ENCODE measurements at regions not wholly inside any gene's neighbourhood (a gene's known extent, or its start where the extent isn't known, plus 50 kb on each side); places are given as distances from the start of the nearest gene placed in this dataset.
"Not testable (repeated sequence)": the region's sequence is repeated elsewhere in the genome, so short reads cannot be mapped to it uniquely, and the experiment has no call there.

GRCh38 chr12:66756631-66757030, 77.8 kb upstream of the GRIP1 start:
- Histone ChIP-seq H4K8ac (replicated peaks; ENCODE audit: insufficient read length, low read depth, low read length) (no peak overlapping the region), H3K79me1 (ENCODE audit: insufficient read depth, low read depth, low read length, poor library complexity, severe bottlenecking) (no peaks in the 10 kb centered on the region), H3K9ac (ENCODE audit: extremely low read depth, insufficient read length, low read length) (no peak overlapping the region), H2AFZ (ENCODE audit: low read length) (no peak overlapping the region), H2AK5ac (ENCODE audit: insufficient read length, low read length) (no peak overlapping the region), H3K4ac (ENCODE audit: low read depth, low read length) (no peak overlapping the region), H3K27ac (ENCODE audit: insufficient read length, low read depth, low read length) (no peak overlapping the region), H3K23ac (ENCODE audit: insufficient read length, low read depth, low read length) (no peak overlapping the region), H2BK12ac (ENCODE audit: insufficient read length, low read depth, low read length) (no peak overlapping the region), H3K27me3 (ENCODE audit: insufficient read depth, low read length) (no peaks in the 10 kb centered on the region), H3K9me3 (ENCODE audit: control insufficient read depth, low read depth, low read length) (no peaks in the 10 kb centered on the region), H2BK20ac (ENCODE audit: low read depth, low read length, poor library complexity, severe bottlenecking) (no peak overlapping the region), H3K79me2 (ENCODE audit: insufficient read depth, low read length) (no peaks in the 10 kb centered on the region), H3K14ac (ENCODE audit: insufficient read depth, low read length) (no peak overlapping the region), H3T11ph (ENCODE audit: low read length) (no peak overlapping the region), H3K56ac (ENCODE audit: insufficient read length, low read depth, low read length) (no peak overlapping the region), H3K18ac (ENCODE audit: insufficient read length, low read depth, low read length) (no peak overlapping the region), H2BK5ac (ENCODE audit: insufficient read length, low read length) (no peak overlapping the region), H4K20me1 (ENCODE audit: control insufficient read depth, insufficient read depth, insufficient read length) (no peaks in the 10 kb centered on the region), H3K23me2 (ENCODE audit: insufficient read length, low read depth, low read length, poor library complexity, severe bottlenecking) (no peaks in the 10 kb centered on the region), H2BK15ac (ENCODE audit: low read depth, low read length) (no peak overlapping the region), H4K5ac (ENCODE audit: insufficient read length, low read depth, low read length) (no peak overlapping the region), H3K4me1 (ENCODE audit: insufficient read depth, low read length) (no peaks in the 10 kb centered on the region; the same call in 1 of the 2 replicates), H2BK120ac (ENCODE audit: low read depth, low read length, poor library complexity, severe bottlenecking) (no peak overlapping the region), H4K91ac (ENCODE audit: insufficient read length, low read depth, low read length) (no peak overlapping the region), H3K4me2 (ENCODE audit: insufficient read depth, insufficient read length, low read length) (no peak overlapping the region)
- peaks cover 9 to 18% of the 10 kb centered on the region in 2 experiments; a peak in 4 of 5 replicates for H3K9me3 Mint-ChIP-seq
- no CpG with 5 or more reads among the region's 1 CpG for WGBS (ENCODE audit: extremely low coverage, insufficient read length, low lambda C conversion rate)
- no peak for DNase-seq
- H3K36me3 Mint-ChIP-seq (ENCODE audit: insufficient read depth in 1 of 3, low read depth in 3 of 3) = peaks cover 5 to 19% (median 6%) of the 10 kb centered on the region in 3 experiments; a peak in 5 of 7 replicates
- peaks cover 16% of the 10 kb centered on the region in 2 experiments for H3K4me1 Mint-ChIP-seq
- no peak for TF ChIP-seq CTCF (conservative IDR thresholded peaks at IDR 0.05)
- no peaks in the 10 kb centered on the region; the same call in 1 of the 2 replicates for H3K27me3 Mint-ChIP-seq (ENCODE audit: low read depth)
- no peak overlapping the region for H3K4me3 Mint-ChIP-seq
- H3K27ac Mint-ChIP-seq = no peak overlapping the region

- H4K20me1 ChIP-seq (ENCODE audit: control insufficient read depth, insufficient read depth, insufficient read length); H3K23ac ChIP-seq (ENCODE audit: insufficient read length, low read depth, low read length); H3K14ac ChIP-seq (ENCODE audit: insufficient read depth, low read length); H2BK5ac ChIP-seq (ENCODE audit: insufficient read length, low read length); H4K8ac ChIP-seq (replicated peaks; ENCODE audit: insufficient read length, low read depth, low read length); H2AFZ ChIP-seq (ENCODE audit: low read length); H3K27ac ChIP-seq (ENCODE audit: insufficient read length, low read depth, low read length); H3K9me3 ChIP-seq (ENCODE audit: control insufficient read depth, low read depth, low read length); H3K4me1 ChIP-seq (ENCODE audit: insufficient read depth, low read length); H3K4me3 Mint-ChIP-seq; H3K23me2 ChIP-seq (ENCODE audit: insufficient read length, low read depth, low read length, poor library complexity, severe bottlenecking); H3K56ac ChIP-seq (ENCODE audit: insufficient read length, low read depth, low read length); H3K4me2 ChIP-seq (ENCODE audit: insufficient read depth, insufficient read length, low read length); H3K27ac Mint-ChIP-seq; H4K5ac ChIP-seq (ENCODE audit: insufficient read length, low read depth, low read length); H3K79me2 ChIP-seq (ENCODE audit: insufficient read depth, low read length); H3K27me3 Mint-ChIP-seq (ENCODE audit: low read depth); H3T11ph ChIP-seq (ENCODE audit: low read length); H2BK12ac ChIP-seq (ENCODE audit: insufficient read length, low read depth, low read length); H3K18ac ChIP-seq (ENCODE audit: insufficient read length, low read depth, low read length); DNase-seq; H2BK120ac ChIP-seq (ENCODE audit: low read depth, low read length, poor library complexity, severe bottlenecking); H3K79me1 ChIP-seq (ENCODE audit: insufficient read depth, low read depth, low read length, poor library complexity, severe bottlenecking); H4K91ac ChIP-seq (ENCODE audit: insufficient read length, low read depth, low read length); H2BK20ac ChIP-seq (ENCODE audit: low read depth, low read length, poor library complexity, severe bottlenecking); H3K9ac ChIP-seq (ENCODE audit: extremely low read depth, insufficient read length, low read length); H3K4ac ChIP-seq (ENCODE audit: low read depth, low read length); H2BK15ac ChIP-seq (ENCODE audit: low read depth, low read length); H3K27me3 ChIP-seq (ENCODE audit: insufficient read depth, low read length); H2AK5ac ChIP-seq (ENCODE audit: insufficient read length, low read length): not testable (repeated sequence)
- no CpG with 5 or more reads among the region's 4 CpGs for WGBS (ENCODE audit: extremely low coverage, insufficient read length, low lambda C conversion rate)
- Mint-ChIP-seq H3K4me1 (peaks cover 9 to 11% of the 10 kb centered on the region in 2 experiments), H3K36me3 (ENCODE audit: insufficient read depth in 1 of 3, low read depth in 3 of 3) (peaks cover 5 to 19% (median 9%) of the 10 kb centered on the region in 3 experiments; a peak in 5 of 7 replicates), H3K9me3 (peaks cover 9 to 18% of the 10 kb centered on the region in 2 experiments; a peak in 4 of 5 replicates)
These were observed 81.2 kb upstream of the GRIP1 start for GRCh38 chr12:66760122-66760521.
